H9 (cell line): ENCODE measurements at regions not wholly inside any gene's neighbourhood (a gene's known extent, or its start where the extent isn't known, plus 50 kb on each side); places are given as distances from the start of the nearest gene placed in this dataset.

ENCODE experiments used
- DNase-seq: peaks from one replicate; pipeline ENCODE4 v3.0.0-alpha.2; 2017
- H2AFZ ChIP-seq: one replicate; pipeline ENCODE4 v1.6.1; 2013; ENCODE audit warnings: mild to moderate bottlenecking, low read length, control low read depth, moderate library complexity
- H2AK5ac ChIP-seq: 2 replicates; pipeline ENCODE4 v1.6.1; 2013; ENCODE audit warnings: low read length, control low read depth, mixed read lengths; ENCODE audit not compliant: insufficient read length
- H2BK120ac ChIP-seq: one replicate; pipeline ENCODE4 v1.6.1; 2013; ENCODE audit warnings: low read depth, mild to moderate bottlenecking, low read length, control low read depth, inconsistent platforms; ENCODE audit not compliant: poor library complexity, severe bottlenecking
- H2BK12ac ChIP-seq: 2 replicates; pipeline ENCODE4 v1.6.1; 2013; ENCODE audit warnings: low read length, control low read depth, mixed read lengths, low read depth; ENCODE audit not compliant: insufficient read length
- H2BK15ac ChIP-seq: 2 replicates; pipeline ENCODE4 v1.6.1; 2013; ENCODE audit warnings: low read depth, low read length, control low read depth
- H2BK20ac ChIP-seq: one replicate; pipeline ENCODE4 v1.6.1; 2013; ENCODE audit warnings: low read depth, mild to moderate bottlenecking, low read length, control low read depth, inconsistent platforms; ENCODE audit not compliant: poor library complexity, severe bottlenecking
- H2BK5ac ChIP-seq: 2 replicates; pipeline ENCODE4 v1.6.1; 2013; ENCODE audit warnings: low read length, control low read depth, mixed read lengths; ENCODE audit not compliant: insufficient read length
- H3K14ac ChIP-seq: 2 replicates; pipeline ENCODE4 v1.6.1; 2013; ENCODE audit warnings: low read length, control low read depth; ENCODE audit not compliant: insufficient read depth
- H3K18ac ChIP-seq: 2 replicates; pipeline ENCODE4 v1.6.1; 2013; ENCODE audit warnings: low read depth, mild to moderate bottlenecking, mixed read lengths, low read length, control low read depth; ENCODE audit not compliant: insufficient read length
- H3K23ac ChIP-seq: 2 replicates; pipeline ENCODE4 v1.6.1; 2013; ENCODE audit warnings: low read length, control low read depth, mixed read lengths, low read depth; ENCODE audit not compliant: insufficient read length
- H3K23me2 ChIP-seq: 2 replicates; pipeline ENCODE4 v1.6.1; 2013; ENCODE audit warnings: low read depth, mild to moderate bottlenecking, mixed read lengths, low read length, control low read depth; ENCODE audit not compliant: insufficient read length, poor library complexity, severe bottlenecking
- H3K27ac ChIP-seq: 2 replicates; pipeline ENCODE4 v1.5.1; 2013; ENCODE audit warnings: low read length, control low read depth, mixed read lengths, low read depth; ENCODE audit not compliant: insufficient read length
- H3K27me3 ChIP-seq: 2 replicates; pipeline ENCODE4 v1.6.1; 2013; ENCODE audit warnings: low read length, control low read depth, inconsistent platforms; ENCODE audit not compliant: insufficient read depth
- H3K4ac ChIP-seq: 2 replicates; pipeline ENCODE4 v1.6.1; 2013; ENCODE audit warnings: low read depth, mild to moderate bottlenecking, control low read depth, inconsistent platforms, low read length, moderate library complexity
- H3K4me1 ChIP-seq: 2 replicates; pipeline ENCODE4 v1.6.1; 2013; ENCODE audit warnings: low read length, control low read depth, inconsistent platforms; ENCODE audit not compliant: insufficient read depth
- H3K4me2 ChIP-seq: 2 replicates; pipeline ENCODE4 v1.6.1; 2013; ENCODE audit warnings: low read length, control low read depth, mixed read lengths; ENCODE audit not compliant: insufficient read length, insufficient read depth
- H3K56ac ChIP-seq: 2 replicates; pipeline ENCODE4 v1.6.1; 2013; ENCODE audit warnings: low read depth, mild to moderate bottlenecking, mixed read lengths, low read length, control low read depth; ENCODE audit not compliant: insufficient read length
- H3K79me1 ChIP-seq: 2 replicates; pipeline ENCODE4 v1.6.1; 2013; ENCODE audit warnings: low read depth, mild to moderate bottlenecking, moderate library complexity, low read length, control low read depth, inconsistent platforms; ENCODE audit not compliant: insufficient read depth, poor library complexity, severe bottlenecking
- H3K79me2 ChIP-seq: 2 replicates; pipeline ENCODE4 v1.6.1; 2013; ENCODE audit warnings: low read length, control low read depth, inconsistent platforms; ENCODE audit not compliant: insufficient read depth
- H3K9ac ChIP-seq: 2 replicates; pipeline ENCODE4 v1.6.1; 2013; ENCODE audit warnings: low read length, control low read depth, mixed read lengths; ENCODE audit not compliant: insufficient read length; ENCODE audit errors: extremely low read depth
- H3K9me3 ChIP-seq: one replicate; pipeline ENCODE4 v1.6.1; 2013; ENCODE audit warnings: low read depth, low read length, inconsistent platforms; ENCODE audit not compliant: control insufficient read depth
- H3T11ph ChIP-seq: one replicate; pipeline ENCODE4 v1.6.1; 2013; ENCODE audit warnings: mild to moderate bottlenecking, low read length, control low read depth, inconsistent platforms
- H4K20me1 ChIP-seq: one replicate; pipeline ENCODE4 v1.6.1; 2013; ENCODE audit not compliant: control insufficient read depth, insufficient read length, insufficient read depth
- H4K5ac ChIP-seq: 2 replicates; pipeline ENCODE4 v1.6.1; 2013; ENCODE audit warnings: low read depth, mild to moderate bottlenecking, mixed read lengths, low read length, control low read depth; ENCODE audit not compliant: insufficient read length
- H4K8ac ChIP-seq: replicated peaks from 2 replicates; pipeline ENCODE4 v1.6.1; 2013; ENCODE audit warnings: low read length, control low read depth, mixed read lengths, low read depth; ENCODE audit not compliant: insufficient read length
- H4K91ac ChIP-seq: 2 replicates; pipeline ENCODE4 v1.6.1; 2013; ENCODE audit warnings: low read depth, mild to moderate bottlenecking, moderate library complexity, mixed read lengths, low read length, control low read depth; ENCODE audit not compliant: insufficient read length
- H3K27ac Mint-ChIP-seq, 3 experiments: 2 replicates in 2 of 3; 3 replicates in 1 of 3; pipeline ENCODE4 v1.8.0; 2020 to 2021; ENCODE audit warnings: mixed read lengths in 3 of 3, mild to moderate bottlenecking in 1 of 3, moderate library complexity in 1 of 3
- H3K27me3 Mint-ChIP-seq: 2 replicates; pipeline ENCODE4 v1.8.0; 2021; ENCODE audit warnings: low read depth, mild to moderate bottlenecking, moderate library complexity, mixed read lengths
- H3K36me3 Mint-ChIP-seq, 3 experiments: 2 replicates in 2 of 3; 3 replicates in 1 of 3; pipeline ENCODE4 v1.8.0; 2020 to 2021; ENCODE audit warnings: low read depth in 3 of 3, mixed read lengths in 3 of 3; ENCODE audit not compliant: insufficient read depth in 1 of 3
- H3K4me1 Mint-ChIP-seq, 2 experiments: 2 replicates each; pipeline ENCODE4 v1.8.0; 2020; ENCODE audit warnings: mixed read lengths in 2 of 2
- H3K4me3 Mint-ChIP-seq, 2 experiments: 2 replicates in 1 of 2; 3 replicates in 1 of 2; pipeline ENCODE4 v1.8.0; 2020 to 2021; ENCODE audit warnings: mild to moderate bottlenecking in 2 of 2, mixed read lengths in 2 of 2, moderate library complexity in 1 of 2
- H3K9me3 Mint-ChIP-seq, 2 experiments: 2 replicates in 1 of 2; 3 replicates in 1 of 2; pipeline ENCODE4 v1.8.0; 2020; ENCODE audit warnings: mild to moderate bottlenecking in 2 of 2, mixed read lengths in 2 of 2, moderate library complexity in 1 of 2
- WGBS: extraction: QIAGEN DNeasy Blood & Tissue Kit; methylation state at CpG from one replicate; pipeline ENCODE4 v1.1.7; 2013; ENCODE audit warnings: missing lambda C conversion rate, low lambda C conversion rate, mixed read lengths; ENCODE audit not compliant: insufficient read length; ENCODE audit errors: extremely low coverage; 5-methylcytosine and 5-hydroxymethylcytosine counted together
- TF ChIP-seq, protein P1 (sequence below): fragments of 200-600 bp; sonication (generic); conservative IDR thresholded peaks from 3 replicates; pipeline ENCODE4 v1.8.0; 2021; ENCODE audit warnings: antibody characterized with exemption, mild to moderate bottlenecking

DNA sequence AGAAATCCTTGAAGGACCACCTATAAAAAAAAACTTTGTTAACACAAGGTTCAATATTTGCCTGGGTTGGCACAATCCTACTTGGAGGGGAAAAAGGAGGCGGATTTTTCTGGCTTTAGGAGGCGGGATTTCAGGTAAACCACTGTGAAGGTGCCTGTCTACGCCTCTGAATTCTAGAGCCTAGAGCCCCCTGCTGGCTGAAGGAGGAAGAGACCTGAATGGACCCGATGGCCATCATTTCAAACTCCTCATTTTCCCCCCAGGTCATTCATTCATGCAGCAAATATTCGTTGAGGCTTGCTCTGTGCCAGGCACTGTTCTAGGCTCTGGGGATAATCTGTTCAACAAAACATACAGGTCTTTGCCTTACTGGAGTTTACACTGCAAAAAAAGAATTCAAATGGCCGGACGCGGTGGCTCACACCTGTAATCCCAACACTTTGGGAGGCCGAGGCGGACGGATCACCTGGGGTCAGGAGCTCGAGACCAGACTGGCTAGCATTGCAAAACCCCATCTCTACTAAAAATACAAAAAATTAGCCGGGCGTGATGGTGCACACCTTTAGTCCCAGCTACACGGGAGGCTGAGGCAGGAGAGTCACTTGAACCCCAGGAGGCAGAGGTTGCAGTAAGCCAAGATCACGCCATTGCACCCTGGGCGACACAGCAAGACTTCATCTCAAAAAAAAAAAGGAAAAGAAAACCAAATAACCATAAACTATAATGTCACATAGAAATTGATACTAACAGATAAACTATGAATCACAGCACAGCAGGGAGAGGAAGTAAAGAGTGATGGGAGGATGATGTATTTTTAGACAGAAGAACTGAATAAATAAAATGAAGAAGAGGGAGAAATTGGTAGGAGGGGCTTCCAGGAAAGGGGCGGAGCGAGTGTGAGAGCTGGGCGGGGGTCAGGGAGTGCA, 90.1 kb upstream of the NFE2L3 start:
- no peak overlapping the region for H4K5ac ChIP-seq
- no peak overlapping the region for H2AK5ac ChIP-seq
- H3K27me3 Mint-ChIP-seq: peaks cover 3% of the 10 kb centered on the region; the same call in 1 of the 2 replicates
- no peak overlapping the region for H3K27ac ChIP-seq
- no peak overlapping the region for H2BK12ac ChIP-seq
- H3T11ph ChIP-seq: no peak overlapping the region
- H3K79me1 ChIP-seq: no peaks in the 10 kb centered on the region
- no peak overlapping the region for H3K4me2 ChIP-seq
- no peaks in the 10 kb centered on the region for H3K4me1 ChIP-seq
- H3K18ac ChIP-seq: no peak overlapping the region
- no peak overlapping the region for H2BK15ac ChIP-seq
- no peaks in the 10 kb centered on the region for H3K9me3 Mint-ChIP-seq
- no peaks in the 10 kb centered on the region for H3K36me3 Mint-ChIP-seq
- H3K4me3 Mint-ChIP-seq: no peak overlapping the region
- no peak overlapping the region for H4K91ac ChIP-seq
- no peak overlapping the region for H2AFZ ChIP-seq
- H3K4ac ChIP-seq: no peak overlapping the region
- no peak overlapping the region for H3K56ac ChIP-seq
- H3K9ac ChIP-seq: no peak overlapping the region
- WGBS: no CpG with 5 or more reads among the region's 20 CpGs
- H2BK120ac ChIP-seq: no peak overlapping the region
- no peaks in the 10 kb centered on the region for H3K9me3 ChIP-seq
- H4K8ac ChIP-seq: no peak overlapping the region
- H3K23ac ChIP-seq: no peak overlapping the region
- no peaks in the 10 kb centered on the region for H4K20me1 ChIP-seq
- no peak overlapping the region for H2BK20ac ChIP-seq
- H3K79me2 ChIP-seq: no peaks in the 10 kb centered on the region
- peaks cover 7 to 9% of the 10 kb centered on the region in 2 experiments for H3K4me1 Mint-ChIP-seq
- no peaks in the 10 kb centered on the region for H3K27me3 ChIP-seq
- no peak overlapping the region for H3K14ac ChIP-seq
- TF ChIP-seq, protein P1, sequence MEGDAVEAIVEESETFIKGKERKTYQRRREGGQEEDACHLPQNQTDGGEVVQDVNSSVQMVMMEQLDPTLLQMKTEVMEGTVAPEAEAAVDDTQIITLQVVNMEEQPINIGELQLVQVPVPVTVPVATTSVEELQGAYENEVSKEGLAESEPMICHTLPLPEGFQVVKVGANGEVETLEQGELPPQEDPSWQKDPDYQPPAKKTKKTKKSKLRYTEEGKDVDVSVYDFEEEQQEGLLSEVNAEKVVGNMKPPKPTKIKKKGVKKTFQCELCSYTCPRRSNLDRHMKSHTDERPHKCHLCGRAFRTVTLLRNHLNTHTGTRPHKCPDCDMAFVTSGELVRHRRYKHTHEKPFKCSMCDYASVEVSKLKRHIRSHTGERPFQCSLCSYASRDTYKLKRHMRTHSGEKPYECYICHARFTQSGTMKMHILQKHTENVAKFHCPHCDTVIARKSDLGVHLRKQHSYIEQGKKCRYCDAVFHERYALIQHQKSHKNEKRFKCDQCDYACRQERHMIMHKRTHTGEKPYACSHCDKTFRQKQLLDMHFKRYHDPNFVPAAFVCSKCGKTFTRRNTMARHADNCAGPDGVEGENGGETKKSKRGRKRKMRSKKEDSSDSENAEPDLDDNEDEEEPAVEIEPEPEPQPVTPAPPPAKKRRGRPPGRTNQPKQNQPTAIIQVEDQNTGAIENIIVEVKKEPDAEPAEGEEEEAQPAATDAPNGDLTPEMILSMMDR: peak; percentile 82
- H3K23me2 ChIP-seq: no peaks in the 10 kb centered on the region
- no peak overlapping the region for H3K27ac Mint-ChIP-seq
- DNase-seq: peak; percentile 82
- H2BK5ac ChIP-seq: no peak overlapping the region
